A549 (cell line): ENCODE measurements at regions not wholly inside any gene's neighbourhood (a gene's known extent, or its start where the extent isn't known, plus 50 kb on each side); places are given as distances from the start of the nearest gene placed in this dataset.

ENCODE experiments used
- ATAC-seq, 2 experiments: fragments of 200-7000 bp in 1 of 2; fragments of >200 bp in 1 of 2; cut with Nextera tagmentation in 1 of 2; cut with Tn5 transposase in 1 of 2; 3 replicates each; pipeline versions ENCODE4 v1.8.0 to v1.9.1; 2018 to 2020; ENCODE audit warnings: mild to moderate bottlenecking in 1 of 2, moderate library complexity in 1 of 2
- CTCF ChIA-PET: fragments of 300-600 bp; sonication (Branson Sonifier 250); formaldehyde crosslinking; extraction: SDS; loops from one replicate; lab custom pipeline; 2021; ENCODE audit warnings: antibody characterized with exemption, inconsistent platforms; lab: Yijun Ruan, JAX
- POLR2A ChIA-PET: fragments of 350-600 bp; formaldehyde crosslinking; extraction: SDS; loops from one replicate; lab custom pipeline; 2021; ENCODE audit warnings: antibody characterized with exemption, inconsistent platforms; lab: Yijun Ruan, JAX
- DNase-seq, 2 experiments: peaks; one replicate each; pipeline versions ENCODE4 v3.0.0 to v3.0.0-alpha.2; 2011 to 2016; ENCODE audit warnings: low read depth in 1 of 2, low spot score in 1 of 2
- FAIRE-seq: peaks from 2 replicates; lab custom pipeline; 2011; peaks lifted over from hg19 to GRCh38; lab: Jason Lieb, UNC
- H3K27ac ChIP-seq, 2 experiments: fragments of >200 bp; sonication (Bioruptor Twin); formaldehyde crosslinking; 3 replicates each; pipeline ENCODE4 v1.5.1; 2016 to 2017
- H3K4me1 ChIP-seq: fragments of >200 bp; sonication (Bioruptor Twin); formaldehyde crosslinking; 3 replicates; pipeline ENCODE4 v1.6.1; 2016
- H3K4me2 ChIP-seq: fragments of >200 bp; sonication (Bioruptor Twin); formaldehyde crosslinking; 3 replicates; pipeline ENCODE4 v1.6.1; 2016
- H3K4me3 ChIP-seq: fragments of >200 bp; sonication (Bioruptor Twin); formaldehyde crosslinking; 3 replicates; pipeline ENCODE4 v1.5.1; 2016
- H3K9me3 ChIP-seq: fragments of >200 bp; sonication (Bioruptor Twin); formaldehyde crosslinking; 3 replicates; pipeline ENCODE4 v1.6.1; 2016
- ATOH8 ChIP-seq: fragments of 250-450 bp; sonication (Bioruptor Pico); IDR thresholded peaks from 2 replicates; pipeline ENCODE4 v1.5.0; 2020; ENCODE audit warnings: low read depth, mild to moderate bottlenecking, moderate library complexity
- CEBPB ChIP-seq, 2 experiments: fragments of >200 bp in 1 of 2; sonication (Bioruptor Twin) in 1 of 2; formaldehyde crosslinking in 1 of 2; IDR thresholded peaks; 2 replicates each; pipeline ENCODE4 v1.6.1; 2012 to 2016
- CHD2 ChIP-seq: fragments of 150-350 bp; IDR thresholded peaks from 2 replicates; pipeline ENCODE4 v1.6.1; 2014; ENCODE audit warnings: low read length; ENCODE audit not compliant: partially characterized antibody
- CHD4 ChIP-seq: fragments of 200-600 bp; sonication (generic); IDR thresholded peaks from 2 replicates; pipeline ENCODE4 v1.6.1; 2016; ENCODE audit warnings: antibody characterized with exemption, mild to moderate bottlenecking, borderline replicate concordance
- E2F6 ChIP-seq: IDR thresholded peaks from 2 replicates; pipeline ENCODE4 v1.6.1; 2012; ENCODE audit warnings: low read depth, borderline replicate concordance
- EHF ChIP-seq: fragments of 250-450 bp; sonication (Bioruptor Pico); IDR thresholded peaks from 2 replicates; pipeline ENCODE4 v1.5.0; 2020; ENCODE audit warnings: mild to moderate bottlenecking
- EHMT2 ChIP-seq: fragments of 200-600 bp; sonication (generic); IDR thresholded peaks from 2 replicates; pipeline ENCODE4 v1.6.1; 2016; ENCODE audit warnings: antibody characterized with exemption, low read depth, mild to moderate bottlenecking, moderate library complexity
- ESRRA ChIP-seq: fragments of 150-350 bp; IDR thresholded peaks from 2 replicates; pipeline ENCODE4 v1.6.1; 2014; ENCODE audit warnings: mild to moderate bottlenecking, low read length, borderline replicate concordance
- HES2 ChIP-seq: fragments of >200 bp; sonication (Bioruptor Twin); formaldehyde crosslinking; IDR thresholded peaks from 2 replicates; pipeline ENCODE4 v1.6.1; 2016
- HOXB5 ChIP-seq: fragments of 250-450 bp; sonication (Bioruptor Pico); IDR thresholded peaks from 2 replicates; pipeline ENCODE4 v1.5.0; 2020; ENCODE audit warnings: mild to moderate bottlenecking, moderate library complexity
- JUN ChIP-seq, 2 experiments: fragments of >200 bp; sonication (Bioruptor Twin); formaldehyde crosslinking; IDR thresholded peaks; 2 replicates in 1 of 2; 3 replicates in 1 of 2; pipeline ENCODE4 v1.6.1; 2016 to 2017
- JUNB ChIP-seq: fragments of >200 bp; sonication (Bioruptor Twin); formaldehyde crosslinking; IDR thresholded peaks from 2 replicates; pipeline ENCODE4 v1.6.1; 2016
- KDM1A ChIP-seq: fragments of 200-600 bp; sonication (generic); IDR thresholded peaks from 2 replicates; pipeline ENCODE4 v1.6.1; 2016; ENCODE audit warnings: low read depth, mild to moderate bottlenecking
- MAX ChIP-seq: IDR thresholded peaks from 2 replicates; pipeline ENCODE4 v1.6.1; 2012
- MAZ ChIP-seq: fragments of 150-350 bp; IDR thresholded peaks from 2 replicates; pipeline ENCODE4 v1.6.1; 2014; ENCODE audit warnings: antibody characterized with exemption, low read depth, low read length, borderline replicate concordance
- NFE2L2 ChIP-seq: fragments of 150-350 bp; conservative IDR thresholded peaks from 2 replicates; pipeline ENCODE4 v1.6.1; 2014; ENCODE audit warnings: low read length
- PBX3 ChIP-seq: IDR thresholded peaks from 2 replicates; pipeline ENCODE4 v1.6.1; 2012
- RARB ChIP-seq: fragments of 250-450 bp; sonication (Bioruptor Pico); IDR thresholded peaks from 2 replicates; pipeline ENCODE4 v1.8.0; 2021; ENCODE audit warnings: mild to moderate bottlenecking, moderate library complexity
- RCOR1 ChIP-seq: fragments of 150-350 bp; IDR thresholded peaks from 2 replicates; pipeline ENCODE4 v1.6.1; 2014; ENCODE audit warnings: antibody characterized with exemption, low read length, low read depth
- REST ChIP-seq: fragments of 200-600 bp; sonication (generic); IDR thresholded peaks from 2 replicates; pipeline ENCODE4 v1.6.1; 2016; ENCODE audit warnings: antibody characterized with exemption, mild to moderate bottlenecking, moderate library complexity
- RFX5 ChIP-seq: fragments of 450-650 bp; IDR thresholded peaks from 2 replicates; pipeline ENCODE4 v1.7.1; 2014; ENCODE audit warnings: antibody characterized with exemption, mild to moderate bottlenecking, moderate library complexity
- TP53 ChIP-seq: fragments of 250-450 bp; sonication (Bioruptor Pico); IDR thresholded peaks from 2 replicates; pipeline ENCODE4 v1.5.0; 2021; ENCODE audit warnings: mild to moderate bottlenecking, moderate library complexity
- ZC3H11A ChIP-seq: fragments of 450-650 bp; IDR thresholded peaks from 2 replicates; pipeline ENCODE4 v1.6.1; 2014; ENCODE audit warnings: antibody characterized with exemption, mild to moderate bottlenecking
- ZFP36 ChIP-seq: fragments of 450-650 bp; IDR thresholded peaks from 2 replicates; pipeline ENCODE4 v1.6.1; 2014; ENCODE audit warnings: borderline replicate concordance; ENCODE audit not compliant: partially characterized antibody
- WGBS: methylation state at CpG from one replicate; pipeline ENCODE4 v1.1.6; 2017; ENCODE audit errors: missing lambda C conversion rate; 5-methylcytosine and 5-hydroxymethylcytosine counted together

GRCh38 chr2:217512728-217513127 lies 490.1 kb downstream of the TNS1 start:
- no peak for ATAC-seq
- peaks cover 7% of the 10 kb centered on the region; the same call in 2 of the 3 replicates for H3K4me1 ChIP-seq
- WGBS, result 70% methylated on average over 4 of the region's 4 CpGs
- CTCF ChIA-PET, result no interaction called here
- POLR2A ChIA-PET, result no interaction called here
- H3K4me2 ChIP-seq, result no peak overlapping the region
- no peak for TF ChIP-seq PBX3
- TF ChIP-seq RFX5, result no peak
- TF ChIP-seq ESRRA, result no peak
- no peak for TF ChIP-seq RCOR1
- TF ChIP-seq KDM1A, result no peak
- no peak for TF ChIP-seq CHD4
- TF ChIP-seq HES2, result no peak
- no peak for TF ChIP-seq JUNB
- no peak for TF ChIP-seq EHF (CRISPR knock-in tag)
- no peak for TF ChIP-seq REST
- no peak for TF ChIP-seq ATOH8 (CRISPR knock-in tag)
- no peak for TF ChIP-seq HOXB5 (CRISPR knock-in tag)
- no peak for TF ChIP-seq ZC3H11A
- no peak for TF ChIP-seq MAZ
- no peak for TF ChIP-seq RARB (CRISPR knock-in tag)
- no peak for TF ChIP-seq ZFP36
- no peak overlapping the region for H3K4me3 ChIP-seq
- no peak for DNase-seq
- H3K27ac ChIP-seq, result no peak overlapping the region
- FAIRE-seq, result no peak
- 0 out of 3 replicates have a peak, but pooled peaks cover 4% of the 10 kb centered on the region for H3K9me3 ChIP-seq

GRCh38 chr2:217512259-217512658 lies 490.5 kb downstream of the TNS1 start:
- Histone ChIP-seq H3K27ac (no peak overlapping the region), H3K4me2 (no peak overlapping the region), H3K4me3 (no peak overlapping the region), H3K9me3 (0 out of 3 replicates have a peak, but pooled peaks cover 4% of the 10 kb centered on the region), H3K4me1 (peaks cover 7% of the 10 kb centered on the region; the same call in 2 of the 3 replicates)
- TF ChIP-seq TP53 (CRISPR knock-in tag) (no peak), E2F6 (no peak), MAZ (no peak), ZC3H11A (no peak), MAX (no peak), ATOH8 (CRISPR knock-in tag) (no peak), NFE2L2 (no peak), CHD4 (no peak), HOXB5 (CRISPR knock-in tag) (no peak), JUN (IDR thresholded peaks at IDR 0.05) (no peak), CEBPB (IDR thresholded peaks at IDR 0.05) (no peak), CHD2 (no peak), EHMT2 (no peak)
- CTCF ChIA-PET, result no interaction called here
- WGBS, result 7% methylated on average over 1 of the region's 1 CpG
- no peak for FAIRE-seq
- POLR2A ChIA-PET, result no interaction called here
- DNase-seq, result no peak
- no peak for ATAC-seq
